Neural cell (in vitro differentiated cells): ENCODE measurements at regions not wholly inside any gene's neighbourhood (a gene's known extent, or its start where the extent isn't known, plus 50 kb on each side); places are given as distances from the start of the nearest gene placed in this dataset.
"Not testable (repeated sequence)": the region's sequence is repeated elsewhere in the genome, so short reads cannot be mapped to it uniquely, and the experiment has no call there.

Experiments
- H2AFZ ChIP-seq: fragments of 200-600, 300-800 bp; sonication (generic), shearing (Covaris generic); 2 replicates; pipeline ENCODE4 v1.6.0; 2014; ENCODE audit warnings: low read depth, mild to moderate bottlenecking, antibody characterized with exemption, low read length, moderate library complexity
- H3F3A ChIP-seq: fragments of 200-600 bp; shearing (Covaris generic); 2 replicates; pipeline ENCODE4 v1.6.1; 2016; ENCODE audit warnings: mild to moderate bottlenecking, moderate library complexity, mixed read lengths, antibody characterized with exemption, low read length; ENCODE audit not compliant: insufficient read depth, poor library complexity, severe bottlenecking
- H3K27ac ChIP-seq: fragments of 200-600, 300-800 bp; sonication (generic), shearing (Covaris generic); 2 replicates; pipeline ENCODE4 v1.5.1; 2014; ENCODE audit warnings: mild to moderate bottlenecking, low read length, moderate library complexity
- H3K27me3 ChIP-seq: fragments of 300-800, 200-600 bp; sonication (generic), shearing (Covaris generic); 2 replicates; pipeline ENCODE4 v1.6.0; 2014; ENCODE audit warnings: mild to moderate bottlenecking, low read depth, low read length, moderate library complexity; ENCODE audit not compliant: insufficient read depth
- H3K36me3 ChIP-seq: fragments of 300-800, 200-600 bp; sonication (generic), shearing (Covaris generic); 2 replicates; pipeline ENCODE4 v1.5.1; 2014; ENCODE audit warnings: mild to moderate bottlenecking, antibody characterized with exemption, low read length, moderate library complexity; ENCODE audit not compliant: insufficient read depth
- H3K4me2 ChIP-seq: fragments of 300-800, 200-600 bp; sonication (generic), shearing (Covaris generic); 2 replicates; pipeline ENCODE4 v1.6.0; 2014; ENCODE audit warnings: mild to moderate bottlenecking, low read length
- H3K4me3 ChIP-seq: fragments of 300-800, 200-600 bp; sonication (generic), shearing (Covaris generic); 2 replicates; pipeline ENCODE4 v1.5.1; 2014; ENCODE audit warnings: mild to moderate bottlenecking, low read length, moderate library complexity
- H3K79me2 ChIP-seq: fragments of 200-600 bp; shearing (Covaris generic); replicated peaks from 2 replicates; pipeline ENCODE4 v1.6.0; 2014; ENCODE audit warnings: mild to moderate bottlenecking, low read length, moderate library complexity; ENCODE audit not compliant: insufficient read depth
- H3K9ac ChIP-seq: fragments of 300-800, 200-600 bp; sonication (generic), shearing (Covaris generic); 2 replicates; pipeline ENCODE4 v1.6.1; 2016; ENCODE audit warnings: mild to moderate bottlenecking, low read length, mixed read lengths
- H3K9me2 ChIP-seq: fragments of 200-600 bp; shearing (Covaris generic); 2 replicates; pipeline ENCODE4 v1.6.1; 2016; ENCODE audit warnings: mild to moderate bottlenecking, low read length, mixed read lengths; ENCODE audit not compliant: insufficient read depth
- H3K9me3 ChIP-seq: fragments of 200-600, 300-800 bp; sonication (generic), shearing (Covaris generic); 2 replicates; pipeline ENCODE4 v1.6.1; 2016; ENCODE audit warnings: mild to moderate bottlenecking, mixed run types, low read length, moderate library complexity, mixed read lengths
- H4K20me1 ChIP-seq: fragments of 200-600 bp; shearing (Covaris generic); 2 replicates; pipeline ENCODE4 v1.6.1; 2016; ENCODE audit warnings: mild to moderate bottlenecking, mixed run types; ENCODE audit not compliant: insufficient read depth
- CTCF ChIP-seq: fragments of 450-650 bp; IDR thresholded peaks from 2 replicates; pipeline ENCODE4 v1.5.1; 2014; ENCODE audit warnings: antibody characterized with exemption, mild to moderate bottlenecking, moderate library complexity; ENCODE audit not compliant: poor library complexity, severe bottlenecking
- EP300 ChIP-seq: fragments of 450-650 bp; conservative IDR thresholded peaks from 2 replicates; pipeline ENCODE4 v1.6.1; 2014; ENCODE audit warnings: antibody characterized with exemption, mild to moderate bottlenecking, moderate library complexity; ENCODE audit not compliant: poor library complexity, severe bottlenecking
- EZH2 ChIP-seq: fragments of 200-600, 300-800 bp; shearing (Covaris generic), sonication (generic); IDR thresholded peaks from 2 replicates; pipeline ENCODE4 v1.6.1; 2014; ENCODE audit warnings: antibody characterized with exemption, low read length, borderline replicate concordance, mild to moderate bottlenecking; ENCODE audit not compliant: insufficient read depth, poor library complexity, severe bottlenecking
- MXI1 ChIP-seq: fragments of 450-650 bp; conservative IDR thresholded peaks from 2 replicates; pipeline ENCODE4 v1.6.1; 2014; ENCODE audit warnings: antibody characterized with exemption, mild to moderate bottlenecking; ENCODE audit not compliant: poor library complexity, severe bottlenecking
- POLR2AphosphoS5 ChIP-seq: IDR thresholded peaks from 2 replicates; pipeline ENCODE4 v1.6.1; 2012
- RAD21 ChIP-seq: fragments of 450-650 bp; conservative IDR thresholded peaks from 2 replicates; pipeline ENCODE4 v1.6.1; 2014; ENCODE audit warnings: antibody characterized with exemption, mild to moderate bottlenecking, moderate library complexity
- REST ChIP-seq: IDR thresholded peaks from 2 replicates; pipeline ENCODE4 v1.6.1; 2012; ENCODE audit warnings: borderline replicate concordance
- SMC3 ChIP-seq: fragments of 450-650 bp; conservative IDR thresholded peaks from 2 replicates; pipeline ENCODE4 v1.6.1; 2014; ENCODE audit warnings: antibody characterized with exemption, mild to moderate bottlenecking, moderate library complexity; ENCODE audit not compliant: poor library complexity
- TAF1 ChIP-seq: IDR thresholded peaks from 2 replicates; pipeline ENCODE4 v1.6.1; 2012; ENCODE audit warnings: low read depth

GRCh38 chrX:71822314-71822713, 59.2 kb downstream of the CXorf49B start:
- H3K4me2 ChIP-seq, H4K20me1 ChIP-seq, H3K9me2 ChIP-seq, H3K9ac ChIP-seq, H2AFZ ChIP-seq, H3F3A ChIP-seq, H3K27me3 ChIP-seq, H3K4me3 ChIP-seq, H3K9me3 ChIP-seq, H3K27ac ChIP-seq, H3K79me2 ChIP-seq, H3K36me3 ChIP-seq: not testable (repeated sequence)

- Histone ChIP-seq H3K27ac (no peak overlapping the region), H3K4me3 (no peak overlapping the region), H3K9me3 (no peaks in the 10 kb centered on the region), H3K9ac (no peak overlapping the region), H3F3A (no peaks in the 10 kb centered on the region), H3K27me3 (no peaks in the 10 kb centered on the region), H3K36me3 (no peaks in the 10 kb centered on the region), H4K20me1 (no peaks in the 10 kb centered on the region), H3K4me2 (no peak overlapping the region), H3K9me2 (no peaks in the 10 kb centered on the region), H2AFZ (no peak overlapping the region), H3K79me2 (no peaks in the 10 kb centered on the region)
- TF ChIP-seq REST: no peak
- no peak for TF ChIP-seq EZH2
- TF ChIP-seq SMC3: no peak
- TF ChIP-seq TAF1: no peak
- TF ChIP-seq RAD21: no peak
- no peak for TF ChIP-seq MXI1
- TF ChIP-seq POLR2AphosphoS5: no peak
- TF ChIP-seq EP300: no peak
- TF ChIP-seq CTCF: no peak
Measured at GRCh38 chrX:71823391-71824057, 60.4 kb downstream of the CXorf49B start.

GRCh38 chrX:71828086-71828485, 64.9 kb downstream of the CXorf49B start:
- no peaks in the 10 kb centered on the region for H3F3A ChIP-seq
- no peaks in the 10 kb centered on the region for H3K27me3 ChIP-seq
- H3K9ac ChIP-seq: no peak overlapping the region
- H3K9me2 ChIP-seq: no peaks in the 10 kb centered on the region
- no peak overlapping the region for H3K4me3 ChIP-seq
- H3K27ac ChIP-seq: no peak overlapping the region
- TF ChIP-seq SMC3 (no peak), CTCF (no peak), RAD21 (no peak), REST (no peak), TAF1 (no peak), POLR2AphosphoS5 (no peak), EZH2 (no peak)
- H4K20me1 ChIP-seq: no peaks in the 10 kb centered on the region
- H2AFZ ChIP-seq: no peak overlapping the region
- no peak overlapping the region for H3K4me2 ChIP-seq
- H3K36me3 ChIP-seq: no peaks in the 10 kb centered on the region
- H3K79me2 ChIP-seq: no peaks in the 10 kb centered on the region
- H3K9me3 ChIP-seq: no peaks in the 10 kb centered on the region
